ENCODE measurements at regions not wholly inside any gene's neighbourhood (a gene's known extent, or its start where the extent isn't known, plus 50 kb on each side); places are given as distances from the start of the nearest gene placed in this dataset.

- H3K4me3 ChIP-seq (ENCODE audit: control insufficient read depth, low read depth, low read length) = no peak overlapping the region
- no peak for TF ChIP-seq CTCF (conservative IDR thresholded peaks at IDR 0.05; ENCODE audit: control insufficient read depth, insufficient read depth, low read depth, low read length)
- DNase-seq (ENCODE audit: low read depth) = no peak
Measured at GRCh38 chr7:9961161-9961922, 1012.3 kb upstream of the PHF14 start.

- H3K4me3 ChIP-seq (ENCODE audit: control insufficient read depth, low read depth, low read length) = no peak overlapping the region
- TF ChIP-seq CTCF (conservative IDR thresholded peaks at IDR 0.05; ENCODE audit: control insufficient read depth, insufficient read depth, low read depth, low read length) = no peak
- no peak for DNase-seq (ENCODE audit: low read depth)
Measured at GRCh38 chr7:9962742-9963141, 1010.9 kb upstream of the PHF14 start.

DNA sequence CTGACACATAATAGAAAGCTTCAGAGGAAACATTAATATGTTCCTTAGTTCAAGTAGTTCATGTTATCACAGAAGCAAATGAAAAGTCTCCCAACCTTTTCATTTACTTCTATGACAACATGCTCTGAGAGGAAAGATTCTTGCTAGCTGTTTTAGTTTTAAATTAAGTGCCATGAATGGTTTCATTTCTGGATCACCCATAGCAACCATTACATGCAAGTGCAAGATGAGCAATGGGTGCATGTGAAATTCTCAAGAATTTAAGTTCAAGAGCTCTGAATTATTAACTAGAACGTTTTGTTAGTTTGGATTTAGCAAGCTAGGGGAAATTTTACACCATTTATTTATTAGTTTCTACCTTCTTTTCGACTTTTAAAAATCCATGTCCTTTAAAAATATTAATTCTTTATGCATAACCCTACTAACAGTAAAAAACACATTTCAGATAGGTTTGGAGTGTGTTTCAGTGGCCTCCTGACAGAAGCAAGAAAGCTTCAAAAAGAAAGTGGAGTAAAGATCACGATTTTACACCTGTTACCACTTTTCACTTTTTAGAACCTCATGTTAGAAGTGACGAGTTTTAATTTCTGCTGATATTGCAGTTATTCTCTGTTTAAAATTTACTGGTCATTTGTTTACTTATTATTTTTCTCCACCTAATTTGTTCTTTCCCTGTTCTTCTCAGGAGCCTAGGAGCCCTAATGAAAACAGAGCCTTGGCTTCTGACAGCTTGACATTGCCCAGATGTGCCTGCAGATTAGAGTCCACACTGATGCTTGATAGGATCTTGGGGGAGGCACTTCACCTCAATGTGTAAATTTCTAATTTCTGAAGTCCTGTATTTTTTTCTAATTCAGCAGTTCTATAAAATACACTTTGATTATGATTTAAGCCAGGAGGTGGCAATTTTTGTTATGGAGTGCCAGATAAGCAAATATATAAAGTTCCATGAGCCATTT is 995.3 kb upstream of the PHF14 start:
- H3K4me3 ChIP-seq (ENCODE audit: control insufficient read depth, low read depth, low read length) = no peak overlapping the region
- TF ChIP-seq CTCF (conservative IDR thresholded peaks at IDR 0.05; ENCODE audit: control insufficient read depth, insufficient read depth, low read depth, low read length) = no peak
- no peak for DNase-seq (ENCODE audit: low read depth)

DNA sequence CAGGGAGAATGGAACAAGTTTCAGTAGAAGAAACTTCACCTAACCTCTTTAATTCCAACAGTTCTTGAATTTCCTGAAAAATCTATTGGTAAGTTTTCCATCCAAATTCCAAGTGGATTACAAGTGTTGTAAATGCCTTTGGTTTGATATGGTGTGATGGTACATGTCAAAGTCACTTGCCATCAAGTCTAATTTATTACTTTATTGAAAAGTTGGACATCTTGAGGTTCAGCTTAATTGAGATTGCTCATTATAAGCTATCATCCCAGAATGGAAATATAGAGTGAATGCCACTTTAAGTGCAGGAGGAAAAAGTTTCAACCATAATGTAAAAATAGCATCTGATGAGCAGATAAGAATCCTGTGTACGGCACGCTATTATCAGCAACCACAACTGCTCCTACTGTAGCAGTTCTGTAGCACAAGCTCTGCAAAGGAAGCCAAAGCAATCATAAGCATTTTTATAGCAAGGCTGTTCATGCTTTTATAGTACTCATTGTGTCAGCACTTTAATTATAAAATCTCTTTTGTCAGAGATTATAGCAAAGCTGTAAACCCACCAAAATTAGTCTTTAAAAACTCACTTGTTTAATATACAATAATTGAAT is 991.8 kb upstream of the PHF14 start:
- TF ChIP-seq CTCF (conservative IDR thresholded peaks at IDR 0.05; ENCODE audit: control insufficient read depth, insufficient read depth, low read depth, low read length) = no peak
- no peak overlapping the region for H3K4me3 ChIP-seq (ENCODE audit: control insufficient read depth, low read depth, low read length)
- no peak for DNase-seq (ENCODE audit: low read depth)

GRCh38 chr7:9983048-9983447 is 990.6 kb upstream of the PHF14 start:
- H3K4me3 ChIP-seq (ENCODE audit: control insufficient read depth, low read depth, low read length) = no peak overlapping the region
- no peak for TF ChIP-seq CTCF (conservative IDR thresholded peaks at IDR 0.05; ENCODE audit: control insufficient read depth, insufficient read depth, low read depth, low read length)
- no peak for DNase-seq (ENCODE audit: low read depth)

- DNase-seq (ENCODE audit: low read depth) = no peak
- TF ChIP-seq CTCF (conservative IDR thresholded peaks at IDR 0.05; ENCODE audit: control insufficient read depth, insufficient read depth, low read depth, low read length) = no peak
- no peak overlapping the region for H3K4me3 ChIP-seq (ENCODE audit: control insufficient read depth, low read depth, low read length)
Measured at GRCh38 chr7:10015687-10016086, 958.0 kb upstream of the PHF14 start.

Data from fibroblast of mammary gland (primary cell).